ENCODE measurements at regions not wholly inside any gene's neighbourhood (a gene's known extent, or its start where the extent isn't known, plus 50 kb on each side); places are given as distances from the start of the nearest gene placed in this dataset.

- DNase-seq: no peak
These were observed 622.1 kb downstream of the SPRY1 start for GRCh38 chr4:124018383-124019317.

GRCh38 chr4:124019749-124020549, 623.4 kb downstream of the SPRY1 start:
- DNase-seq: no peak

GRCh38 chr4:124025000-124025399, 628.4 kb downstream of the SPRY1 start:
- DNase-seq: no peak

- DNase-seq: no peak
These were observed 628.8 kb downstream of the SPRY1 start for GRCh38 chr4:124025428-124025827.

- no peak for DNase-seq
These were observed 631.6 kb downstream of the SPRY1 start for GRCh38 chr4:124028182-124028581.

- no peak for DNase-seq
These were observed 633.6 kb downstream of the SPRY1 start for GRCh38 chr4:124030147-124030546.

- DNase-seq: no peak
These were observed 635.4 kb downstream of the SPRY1 start for GRCh38 chr4:124032035-124032434.

- DNase-seq: no peak
These were observed 638.9 kb downstream of the SPRY1 start for GRCh38 chr4:124035364-124036041.

- no peak for DNase-seq
These were observed 640.6 kb downstream of the SPRY1 start for GRCh38 chr4:124037236-124037635.

- DNase-seq: no peak
These were observed 647.7 kb downstream of the SPRY1 start for GRCh38 chr4:124044330-124044729.

GRCh38 chr4:124044867-124045266, 648.3 kb downstream of the SPRY1 start:
- no peak for DNase-seq

- no peak for DNase-seq
These were observed 649.6 kb downstream of the SPRY1 start for GRCh38 chr4:124046190-124046589.

GRCh38 chr4:124053872-124054538, 657.4 kb downstream of the SPRY1 start:
- no peak for DNase-seq

GRCh38 chr4:124055336-124055735, 657.2 kb downstream of the ANKRD50 start:
- no peak for DNase-seq

GRCh38 chr4:124055896-124056295, 656.6 kb downstream of the ANKRD50 start:
- no peak for DNase-seq

GRCh38 chr4:124060261-124060918, 652.1 kb downstream of the ANKRD50 start:
- no peak for DNase-seq

- no peak for DNase-seq
These were observed 651.1 kb downstream of the ANKRD50 start for GRCh38 chr4:124061413-124061812.

GRCh38 chr4:124065422-124065821, 647.1 kb downstream of the ANKRD50 start:
- DNase-seq: no peak

GRCh38 chr4:124065936-124066335, 646.6 kb downstream of the ANKRD50 start:
- DNase-seq: no peak

- no peak for DNase-seq
These were observed 645.9 kb downstream of the ANKRD50 start for GRCh38 chr4:124066595-124066994.

GRCh38 chr4:124067046-124067445, 645.5 kb downstream of the ANKRD50 start:
- no peak for DNase-seq
